Activated gamma-delta T cell (primary cell): ENCODE measurements at regions not wholly inside any gene's neighbourhood (a gene's known extent, or its start where the extent isn't known, plus 50 kb on each side); places are given as distances from the start of the nearest gene placed in this dataset.
"Not testable (repeated sequence)": the region's sequence is repeated elsewhere in the genome, so short reads cannot be mapped to it uniquely, and the experiment has no call there.

Experiments
- DNase-seq: peaks from one replicate; lab custom pipeline; 2025; lab: John Stamatoyannopoulos, UW

- no peak for DNase-seq
Measured at GRCh38 chr9:74006935-74007334, 490.2 kb upstream of the RORB start.

GRCh38 chr9:74007833-74008232, 489.3 kb upstream of the RORB start:
- no peak for DNase-seq

- no peak for DNase-seq
Measured at GRCh38 chr9:74016004-74016403, 481.1 kb upstream of the RORB start.

- no peak for DNase-seq
Measured at GRCh38 chr9:74025402-74025925, 471.7 kb upstream of the RORB start.

- DNase-seq, result no peak
Measured at GRCh38 chr9:74032421-74032820, 464.7 kb upstream of the RORB start.

GRCh38 chr9:74035786-74036185, 461.3 kb upstream of the RORB start:
- DNase-seq, result no peak

GRCh38 chr9:74036549-74037231, 460.4 kb upstream of the RORB start:
- no peak for DNase-seq

DNA sequence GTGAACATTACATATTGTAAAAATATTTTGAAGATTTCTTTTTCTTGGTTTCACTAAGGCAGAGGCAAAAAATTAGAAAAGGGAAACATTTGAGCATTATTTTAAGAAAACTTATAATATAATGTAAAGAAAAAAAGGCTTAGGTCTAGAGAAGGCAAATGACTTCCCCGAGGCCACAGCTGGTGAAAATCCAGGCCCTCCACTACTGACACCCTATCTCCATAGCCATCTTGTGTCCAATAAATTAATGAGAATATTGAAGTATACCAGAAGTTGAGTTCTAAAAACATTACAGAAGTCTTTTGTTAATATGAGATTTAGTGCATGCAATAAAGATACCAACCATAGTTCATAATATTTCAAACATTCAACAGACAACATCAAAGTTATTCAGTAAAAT, 459.9 kb upstream of the RORB start:
- no peak for DNase-seq

- no peak for DNase-seq
Measured at GRCh38 chr9:74041588-74041987, 455.5 kb upstream of the RORB start.

DNA sequence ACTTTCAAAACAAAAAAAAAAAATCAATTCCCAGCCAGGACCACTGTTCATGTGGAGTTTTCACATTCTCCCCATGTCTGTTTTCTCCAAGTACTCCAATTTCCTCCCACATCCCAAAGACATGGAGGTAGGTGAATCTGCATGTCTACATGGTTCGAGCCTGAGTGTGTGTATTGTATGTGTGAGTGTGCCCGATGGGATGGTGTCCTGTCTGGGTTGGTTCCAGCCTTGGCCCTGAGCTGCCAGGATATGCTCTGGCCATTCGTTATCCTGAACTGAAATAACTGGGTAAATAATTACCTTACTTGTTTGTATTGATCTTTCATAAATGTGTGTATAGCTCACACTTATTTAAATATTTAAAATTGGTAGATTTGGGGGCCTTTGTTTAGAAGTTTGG, 452.3 kb upstream of the RORB start:
- DNase-seq, result no peak

DNA sequence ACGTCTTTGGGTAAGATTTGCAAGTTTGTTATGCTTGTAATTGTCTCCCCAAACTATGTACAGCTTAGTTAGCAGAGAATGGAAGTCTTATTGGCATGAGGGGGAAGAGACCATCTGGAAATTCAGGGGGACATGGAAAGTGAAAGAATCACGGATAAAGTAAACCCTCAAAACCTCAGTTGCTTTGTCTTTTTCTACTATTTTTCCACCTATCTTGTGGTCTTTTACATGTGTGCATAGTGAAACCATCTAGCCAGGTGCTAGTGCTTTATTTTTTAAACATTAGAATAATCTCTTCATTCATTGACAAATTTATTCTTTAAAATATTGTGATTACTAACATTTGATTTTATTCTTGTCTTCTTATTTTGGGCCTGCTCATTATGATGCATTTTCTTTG, 441.1 kb upstream of the RORB start:
- no peak for DNase-seq

- not testable (repeated sequence) for DNase-seq
Measured at GRCh38 chr9:74057051-74057450, 440.1 kb upstream of the RORB start.

GRCh38 chr9:74064702-74065101, 432.4 kb upstream of the RORB start:
- no peak for DNase-seq

- no peak for DNase-seq
Measured at GRCh38 chr9:74066128-74066527, 431.0 kb upstream of the RORB start.

DNA sequence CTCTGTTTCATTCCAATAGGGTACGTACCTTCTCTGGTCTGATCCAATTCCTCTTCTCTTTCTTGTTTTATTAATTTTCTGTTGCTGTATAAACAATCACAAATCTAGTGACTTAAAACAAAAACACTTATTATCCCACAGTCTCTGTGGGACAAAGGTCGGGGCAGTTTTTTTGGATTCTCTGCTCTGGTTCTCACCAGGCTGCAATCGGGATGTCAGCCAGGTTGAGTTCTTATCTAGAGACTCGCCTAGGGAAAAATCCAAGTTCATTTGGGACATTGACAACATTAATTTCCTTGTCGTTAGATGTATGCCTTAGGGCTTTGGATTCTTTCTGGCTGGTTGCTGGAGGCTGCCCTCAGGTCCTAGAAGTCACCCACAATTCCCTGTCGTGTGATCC, 430.5 kb upstream of the RORB start:
- DNase-seq, result no peak

DNA sequence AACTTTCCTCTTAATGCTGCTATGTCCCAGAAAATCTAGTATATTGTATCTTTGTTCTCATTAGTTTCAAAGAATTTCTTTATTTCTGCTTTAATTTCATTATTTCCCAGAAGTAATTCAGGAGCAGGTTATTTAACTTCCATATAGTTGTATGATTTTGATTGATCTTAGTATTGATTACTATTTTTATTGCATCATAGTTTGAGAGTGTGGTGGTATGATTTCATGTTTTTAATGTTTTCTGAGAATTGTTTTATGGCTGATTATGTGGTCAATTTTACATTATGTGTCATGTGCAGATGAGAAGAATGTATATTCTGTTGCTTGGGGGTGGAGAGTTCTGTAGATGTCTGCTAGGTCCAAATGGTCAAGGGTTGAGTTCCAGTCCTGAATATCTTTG, 425.6 kb upstream of the RORB start:
- no peak for DNase-seq

DNA sequence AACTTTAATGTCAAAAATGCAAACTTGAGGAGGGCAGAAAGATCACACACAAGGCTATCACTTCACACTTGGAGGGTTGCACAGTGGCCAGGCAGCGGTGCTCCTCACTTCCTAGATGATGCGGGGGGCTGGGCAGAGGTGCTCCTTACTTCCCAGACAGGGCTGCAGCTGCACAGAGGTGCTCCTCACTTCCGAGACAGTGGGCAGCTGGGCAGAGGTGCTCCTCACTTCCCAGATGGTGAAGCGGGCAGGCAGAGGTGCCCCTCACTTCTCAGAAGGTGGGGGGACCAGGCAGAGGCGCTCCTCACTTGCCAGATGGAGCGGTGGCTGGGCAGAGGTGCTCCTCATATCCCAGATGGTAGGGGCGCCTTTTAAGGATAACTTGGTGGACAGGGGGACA, 423.2 kb upstream of the RORB start:
- DNase-seq, result no peak

GRCh38 chr9:74078647-74079046, 418.5 kb upstream of the RORB start:
- no peak for DNase-seq

DNA sequence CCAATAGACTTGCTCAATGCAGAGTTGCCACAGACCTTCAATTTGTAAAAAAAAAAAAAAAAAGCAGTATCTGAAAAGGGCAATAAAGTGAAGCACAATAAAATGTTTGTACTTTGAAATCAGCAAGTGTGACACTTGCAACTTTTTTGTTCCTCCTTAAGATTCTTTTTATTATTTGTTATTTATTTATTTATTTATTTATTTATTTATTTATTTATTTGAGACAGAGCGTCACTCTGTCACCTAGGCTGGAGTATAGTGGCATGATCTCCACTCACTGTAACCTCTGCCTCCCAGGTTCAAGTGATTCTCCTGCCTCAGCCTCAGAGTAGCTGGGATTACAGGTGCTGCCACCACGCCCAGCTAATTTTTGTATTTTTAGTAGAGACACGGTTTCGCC, 416.5 kb upstream of the RORB start:
- DNase-seq, result not testable (repeated sequence)

GRCh38 chr9:74083681-74084433, 413.3 kb upstream of the RORB start:
- no peak for DNase-seq

- not testable (repeated sequence) for DNase-seq
Measured at GRCh38 chr9:74085384-74086037, 411.6 kb upstream of the RORB start.

- not testable (repeated sequence) for DNase-seq
Measured at GRCh38 chr9:74090921-74091320, 406.2 kb upstream of the RORB start.

GRCh38 chr9:74092491-74092834, 404.7 kb upstream of the RORB start:
- DNase-seq, result no peak
